ENCODE measurements at regions not wholly inside any gene's neighbourhood (a gene's known extent, or its start where the extent isn't known, plus 50 kb on each side); places are given as distances from the start of the nearest gene placed in this dataset.

DNA sequence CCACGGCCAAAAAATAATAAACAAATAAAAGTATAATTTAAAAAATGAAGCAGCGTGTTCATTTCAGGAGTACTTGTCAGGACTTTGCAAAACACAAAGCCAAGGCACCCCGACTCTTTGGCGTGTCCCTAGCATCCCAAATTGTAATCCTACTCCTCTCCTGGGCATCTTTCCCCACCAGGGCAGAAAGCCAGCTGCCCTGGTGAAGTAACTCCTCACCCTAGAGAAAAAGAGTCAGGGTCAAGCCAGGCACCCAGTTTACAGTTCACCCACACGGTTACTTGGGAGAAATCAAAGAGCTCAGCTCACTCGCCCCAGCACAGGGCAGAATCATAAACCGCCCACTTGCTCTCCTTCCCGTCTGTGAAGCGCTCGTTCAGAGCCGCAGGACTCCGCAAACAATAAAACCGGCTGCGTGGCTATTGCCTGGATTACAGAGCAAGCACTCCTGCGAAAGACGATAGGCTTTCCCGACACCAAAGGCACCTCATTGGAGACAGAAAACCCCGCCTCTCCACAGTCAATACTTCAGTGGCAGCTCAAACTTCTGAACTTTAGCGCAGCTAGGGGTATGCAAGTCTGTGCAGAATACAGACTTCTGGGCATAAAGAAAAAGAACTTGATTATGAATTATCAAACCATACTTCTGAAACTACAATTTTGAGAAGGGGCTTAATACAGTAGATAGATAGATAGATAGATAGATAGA, 73.0 kb upstream of the NHSL1 start:
- TF ChIP-seq EZH2phosphoT487 (IDR thresholded peaks at IDR 0.05; ENCODE audit: insufficient read depth, low read depth) (no peak), EZH2 (IDR thresholded peaks at IDR 0.05; ENCODE audit: insufficient read depth, poor library complexity, severe bottlenecking) (no peak)
